A549 (cell line): ENCODE measurements at regions not wholly inside any gene's neighbourhood (a gene's known extent, or its start where the extent isn't known, plus 50 kb on each side); places are given as distances from the start of the nearest gene placed in this dataset.

ENCODE experiments used
- MAFK ChIP-seq: fragments of 450-650 bp; IDR thresholded peaks from 2 replicates; pipeline ENCODE4 v1.6.1; 2014; ENCODE audit not compliant: partially characterized antibody
- NPAS2 ChIP-seq: fragments of 250-450 bp; sonication (Bioruptor Pico); IDR thresholded peaks from 2 replicates; pipeline ENCODE4 v1.8.0; 2022; ENCODE audit warnings: mild to moderate bottlenecking, moderate library complexity, borderline replicate concordance
- PHF8 ChIP-seq: fragments of 200-600 bp; sonication (generic); IDR thresholded peaks from 2 replicates; pipeline ENCODE4 v1.6.1; 2016; ENCODE audit warnings: low read depth, mild to moderate bottlenecking, antibody characterized with exemption, moderate library complexity, borderline replicate concordance
- POLR2A ChIP-seq: IDR thresholded peaks from 2 replicates; pipeline ENCODE4 v1.6.1; 2012; ENCODE audit warnings: mild to moderate bottlenecking, low read length
- TF ChIP-seq, protein P1 (sequence below): fragments of >200 bp; sonication (Bioruptor Twin); formaldehyde crosslinking; IDR thresholded peaks from 3 replicates; pipeline ENCODE4 v1.5.1; 2016

- TF ChIP-seq, protein P1, sequence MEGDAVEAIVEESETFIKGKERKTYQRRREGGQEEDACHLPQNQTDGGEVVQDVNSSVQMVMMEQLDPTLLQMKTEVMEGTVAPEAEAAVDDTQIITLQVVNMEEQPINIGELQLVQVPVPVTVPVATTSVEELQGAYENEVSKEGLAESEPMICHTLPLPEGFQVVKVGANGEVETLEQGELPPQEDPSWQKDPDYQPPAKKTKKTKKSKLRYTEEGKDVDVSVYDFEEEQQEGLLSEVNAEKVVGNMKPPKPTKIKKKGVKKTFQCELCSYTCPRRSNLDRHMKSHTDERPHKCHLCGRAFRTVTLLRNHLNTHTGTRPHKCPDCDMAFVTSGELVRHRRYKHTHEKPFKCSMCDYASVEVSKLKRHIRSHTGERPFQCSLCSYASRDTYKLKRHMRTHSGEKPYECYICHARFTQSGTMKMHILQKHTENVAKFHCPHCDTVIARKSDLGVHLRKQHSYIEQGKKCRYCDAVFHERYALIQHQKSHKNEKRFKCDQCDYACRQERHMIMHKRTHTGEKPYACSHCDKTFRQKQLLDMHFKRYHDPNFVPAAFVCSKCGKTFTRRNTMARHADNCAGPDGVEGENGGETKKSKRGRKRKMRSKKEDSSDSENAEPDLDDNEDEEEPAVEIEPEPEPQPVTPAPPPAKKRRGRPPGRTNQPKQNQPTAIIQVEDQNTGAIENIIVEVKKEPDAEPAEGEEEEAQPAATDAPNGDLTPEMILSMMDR = no peak
- TF ChIP-seq NPAS2 (no peak), MAFK (no peak), PHF8 (no peak), POLR2A (no peak)
Observed at GRCh38 chr2:62391696-62392095, 114.3 kb downstream of the TMEM17 start.
